GM23338 (cell line): ENCODE measurements at regions not wholly inside any gene's neighbourhood (a gene's known extent, or its start where the extent isn't known, plus 50 kb on each side); places are given as distances from the start of the nearest gene placed in this dataset.

Source experiments
- ATAC-seq: fragments of 200-7000 bp; cut with Tn5 transposase; 3 replicates; pipeline ENCODE4 v1.9.1; 2020
- DNase-seq: peaks from one replicate; pipeline ENCODE4 v3.0.0-alpha.2; 2015; ENCODE audit warnings: low spot score
- H2AFZ ChIP-seq: fragments of 200-600 bp; sonication (generic); 2 replicates; pipeline ENCODE4 v1.8.0; 2016; ENCODE audit warnings: antibody characterized with exemption, mild to moderate bottlenecking, moderate library complexity
- H3F3A ChIP-seq: fragments of 200-600 bp; sonication (generic); replicated peaks from 2 replicates; pipeline ENCODE4 v1.8.0; 2017; ENCODE audit warnings: antibody characterized with exemption, mixed run types, low read depth
- H3K27ac ChIP-seq: fragments of 200-600 bp; sonication (generic); 2 replicates; pipeline ENCODE4 v1.6.1; 2016; ENCODE audit warnings: low read depth
- H3K27me3 ChIP-seq: fragments of 200-600 bp; sonication (generic); 2 replicates; pipeline ENCODE4 v1.8.0; 2016; ENCODE audit warnings: mild to moderate bottlenecking, mixed run types, moderate library complexity; ENCODE audit not compliant: insufficient read depth
- H3K36me3 ChIP-seq: fragments of 200-600 bp; sonication (generic); 2 replicates; pipeline ENCODE4 v1.8.0; 2016; ENCODE audit warnings: mild to moderate bottlenecking; ENCODE audit not compliant: insufficient read depth
- H3K4me1 ChIP-seq: fragments of 200-600 bp; sonication (generic); 2 replicates; pipeline ENCODE4 v1.8.0; 2016; ENCODE audit warnings: mild to moderate bottlenecking, moderate library complexity; ENCODE audit not compliant: insufficient read depth
- H3K4me2 ChIP-seq: fragments of 200-600 bp; sonication (generic); 2 replicates; pipeline ENCODE4 v1.7.1; 2017; ENCODE audit warnings: mixed run types
- H3K4me3 ChIP-seq: fragments of 200-600 bp; sonication (generic); 2 replicates; pipeline ENCODE4 v1.6.1; 2016; ENCODE audit warnings: mixed run types
- H3K79me2 ChIP-seq: fragments of 200-600 bp; sonication (generic); replicated peaks from 2 replicates; pipeline ENCODE4 v1.8.0; 2017; ENCODE audit warnings: mild to moderate bottlenecking; ENCODE audit not compliant: insufficient read depth
- H3K9me2 ChIP-seq: fragments of 200-600 bp; sonication (generic); 2 replicates; pipeline ENCODE4 v1.8.0; 2017; ENCODE audit not compliant: insufficient read depth
- H4K20me1 ChIP-seq: fragments of 200-600 bp; sonication (generic); replicated peaks from 2 replicates; pipeline ENCODE4 v1.8.0; 2017; ENCODE audit warnings: mild to moderate bottlenecking; ENCODE audit not compliant: insufficient read depth
- H3K27ac Mint-ChIP-seq: 2 replicates; pipeline ENCODE4 v1.8.0; 2020; ENCODE audit warnings: inconsistent platforms, mild to moderate bottlenecking, moderate library complexity, mixed read lengths
- H3K27me3 Mint-ChIP-seq: 3 replicates; pipeline ENCODE4 v1.8.0; 2022; ENCODE audit warnings: low read depth, mild to moderate bottlenecking, moderate library complexity, mixed read lengths, inconsistent platforms; ENCODE audit not compliant: insufficient read depth, poor library complexity
- H3K36me3 Mint-ChIP-seq: 3 replicates; pipeline ENCODE4 v1.8.0; 2021; ENCODE audit warnings: low read depth, mild to moderate bottlenecking, inconsistent platforms, moderate library complexity, mixed read lengths
- H3K4me1 Mint-ChIP-seq: 3 replicates; pipeline ENCODE4 v1.8.0; 2020; ENCODE audit warnings: mild to moderate bottlenecking, inconsistent platforms, mixed read lengths
- H3K4me3 Mint-ChIP-seq: 3 replicates; pipeline ENCODE4 v1.8.0; 2021; ENCODE audit warnings: moderate library complexity, mild to moderate bottlenecking, inconsistent platforms, mixed read lengths
- H3K9me3 Mint-ChIP-seq: 3 replicates; pipeline ENCODE4 v1.8.0; 2020; ENCODE audit warnings: moderate library complexity, mild to moderate bottlenecking, inconsistent platforms, mixed read lengths
- CREB1 ChIP-seq: fragments of 250-450 bp; sonication (Bioruptor Pico); IDR thresholded peaks from 2 replicates; pipeline ENCODE4 v1.5.0; 2020; ENCODE audit warnings: low read depth, mild to moderate bottlenecking, moderate library complexity
- CTCF ChIP-seq, 2 experiments: fragments of 200-600 bp in 1 of 2; sonication (generic) in 1 of 2; conservative IDR thresholded peaks; 2 replicates each; pipeline versions ENCODE4 v1.5.1 to v1.6.1; 2016 to 2017; ENCODE audit warnings: antibody characterized with exemption in 2 of 2, low read depth in 2 of 2, mild to moderate bottlenecking in 2 of 2, moderate library complexity in 1 of 2
- ETS1 ChIP-seq: IDR thresholded peaks from 2 replicates; pipeline ENCODE4 v1.6.1; 2016; ENCODE audit warnings: antibody characterized with exemption
- EZH2phosphoT487 ChIP-seq: fragments of 200-600 bp; sonication (generic); IDR thresholded peaks from one replicate; pipeline ENCODE4 v1.8.1; 2018; ENCODE audit warnings: antibody characterized with exemption; ENCODE audit not compliant: unreplicated experiment
- JUNB ChIP-seq: IDR thresholded peaks from one replicate; pipeline ENCODE4 v1.6.1; 2016; ENCODE audit warnings: antibody characterized with exemption; ENCODE audit not compliant: unreplicated experiment
- POLR2AphosphoS5 ChIP-seq: IDR thresholded peaks from 2 replicates; pipeline ENCODE4 v1.6.1; 2016; ENCODE audit warnings: antibody characterized with exemption, low read depth
- REST ChIP-seq: IDR thresholded peaks from one replicate; pipeline ENCODE4 v1.6.1; 2018; ENCODE audit warnings: antibody characterized with exemption; ENCODE audit not compliant: unreplicated experiment
- ZNF114 ChIP-seq: fragments of 250-450 bp; sonication (Bioruptor Pico); IDR thresholded peaks from 2 replicates; pipeline ENCODE4 v1.5.0; 2020; ENCODE audit warnings: mild to moderate bottlenecking, moderate library complexity
- ZNF331 ChIP-seq: fragments of 250-450 bp; sonication (Bioruptor Pico); IDR thresholded peaks from 2 replicates; pipeline ENCODE4 v1.5.0; 2020; ENCODE audit warnings: low read depth, mild to moderate bottlenecking, moderate library complexity
- ZNF462 ChIP-seq: fragments of 250-450 bp; sonication (Bioruptor Pico); IDR thresholded peaks from 2 replicates; pipeline ENCODE4 v1.5.0; 2020; ENCODE audit warnings: mild to moderate bottlenecking, moderate library complexity

- Histone ChIP-seq H3K4me3 (no peak overlapping the region), H3K27ac (no peak overlapping the region), H3K27me3 (no peaks in the 10 kb centered on the region), H3K36me3 (no peaks in the 10 kb centered on the region), H4K20me1 (no peaks in the 10 kb centered on the region), H3F3A (no peaks in the 10 kb centered on the region), H3K4me1 (no peaks in the 10 kb centered on the region), H3K4me2 (no peak overlapping the region), H2AFZ (no peak overlapping the region), H3K79me2 (no peaks in the 10 kb centered on the region), H3K9me2 (no peaks in the 10 kb centered on the region)
- DNase-seq (no peak), ATAC-seq (no peak)
- H3K4me1 Mint-ChIP-seq: no peaks in the 10 kb centered on the region
- no peaks in the 10 kb centered on the region for H3K9me3 Mint-ChIP-seq
- H3K4me3 Mint-ChIP-seq: no peak overlapping the region
- TF ChIP-seq ZNF114 (no peak), CREB1 (CRISPR knock-in tag) (no peak), JUNB (no peak), ETS1 (no peak), ZNF331 (CRISPR knock-in tag) (no peak), POLR2AphosphoS5 (no peak)
- no peaks in the 10 kb centered on the region for H3K27me3 Mint-ChIP-seq
- H3K36me3 Mint-ChIP-seq: no peaks in the 10 kb centered on the region
- no peak overlapping the region; the same call in 1 of the 2 replicates for H3K27ac Mint-ChIP-seq
Measured at GRCh38 chr2:181367906-181368435, 89.2 kb upstream of the ITGA4 start.

GRCh38 chr2:181370126-181370525, 87.1 kb upstream of the ITGA4 start:
- H3K27me3 Mint-ChIP-seq: no peaks in the 10 kb centered on the region
- no peaks in the 10 kb centered on the region for H3K36me3 ChIP-seq
- H3K9me3 Mint-ChIP-seq: no peaks in the 10 kb centered on the region
- no peak overlapping the region for H3K27ac Mint-ChIP-seq
- no peaks in the 10 kb centered on the region for H3K4me1 ChIP-seq
- no peaks in the 10 kb centered on the region for H3K79me2 ChIP-seq
- no peaks in the 10 kb centered on the region for H3K4me1 Mint-ChIP-seq
- peak overlapping the region; percentile 32; the same call in 1 of the 2 replicates for H2AFZ ChIP-seq
- no peaks in the 10 kb centered on the region for H3K27me3 ChIP-seq
- DNase-seq (no peak), ATAC-seq (no peak)
- H3K4me2 ChIP-seq: no peak overlapping the region
- H3K36me3 Mint-ChIP-seq: no peaks in the 10 kb centered on the region
- H3K27ac ChIP-seq: no peak overlapping the region
- H3K4me3 Mint-ChIP-seq: no peak overlapping the region
- H4K20me1 ChIP-seq: no peaks in the 10 kb centered on the region
- H3K4me3 ChIP-seq: no peak overlapping the region
- H3F3A ChIP-seq: no peaks in the 10 kb centered on the region
- H3K9me2 ChIP-seq: no peaks in the 10 kb centered on the region
- TF ChIP-seq EZH2phosphoT487 (no peak), CTCF (conservative IDR thresholded peaks at IDR 0.05; ENCODE audit: low read depth in 2 of 2) (no peak), REST (no peak), ZNF462 (CRISPR knock-in tag) (no peak)
